ENCODE measurements at regions not wholly inside any gene's neighbourhood (a gene's known extent, or its start where the extent isn't known, plus 50 kb on each side); places are given as distances from the start of the nearest gene placed in this dataset.
"Not testable (repeated sequence)": the region's sequence is repeated elsewhere in the genome, so short reads cannot be mapped to it uniquely, and the experiment has no call there.

DNA sequence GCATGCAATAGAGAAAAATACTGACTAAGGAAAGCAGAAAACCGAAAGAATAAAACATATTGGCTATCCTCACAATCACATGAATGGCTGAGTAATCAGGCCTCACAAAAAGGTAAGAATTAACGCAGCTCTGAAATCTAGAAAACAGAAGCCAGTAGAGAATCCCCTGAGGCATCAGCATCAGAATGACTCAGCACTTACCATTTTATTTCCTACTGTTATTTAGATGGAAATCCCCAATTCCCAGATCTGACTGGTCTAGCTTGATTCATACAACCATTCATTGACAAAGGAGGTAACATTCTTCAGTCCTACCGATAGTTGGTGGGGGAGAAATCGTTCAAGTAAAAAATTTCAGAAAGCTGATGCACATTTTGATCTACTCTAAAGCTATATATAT lies 1408.4 kb upstream of the WWC1 start:
- DNase-seq = no peak

DNA sequence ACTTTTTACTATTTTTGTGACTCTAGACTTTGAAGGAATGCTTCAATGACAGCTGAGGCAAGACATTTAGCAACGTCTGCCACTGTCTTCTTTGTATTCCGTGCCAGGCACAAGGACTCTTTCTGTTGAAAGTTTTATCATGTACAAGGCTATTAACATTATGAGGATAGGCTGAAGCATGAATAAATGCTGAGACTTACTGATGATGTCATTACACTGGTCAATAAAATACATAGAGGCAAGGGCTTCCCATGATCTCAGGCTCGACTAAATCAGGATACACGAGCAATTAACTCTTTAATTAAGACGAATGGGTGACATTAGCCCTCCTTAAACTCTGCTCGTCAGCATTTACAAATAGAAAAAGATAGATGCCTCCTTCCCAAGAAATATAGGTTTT lies 1393.3 kb upstream of the WWC1 start:
- no peak for DNase-seq

- no peak for DNase-seq
Measured at GRCh38 chr5:166899343-166899742, 1392.1 kb upstream of the WWC1 start.

DNA sequence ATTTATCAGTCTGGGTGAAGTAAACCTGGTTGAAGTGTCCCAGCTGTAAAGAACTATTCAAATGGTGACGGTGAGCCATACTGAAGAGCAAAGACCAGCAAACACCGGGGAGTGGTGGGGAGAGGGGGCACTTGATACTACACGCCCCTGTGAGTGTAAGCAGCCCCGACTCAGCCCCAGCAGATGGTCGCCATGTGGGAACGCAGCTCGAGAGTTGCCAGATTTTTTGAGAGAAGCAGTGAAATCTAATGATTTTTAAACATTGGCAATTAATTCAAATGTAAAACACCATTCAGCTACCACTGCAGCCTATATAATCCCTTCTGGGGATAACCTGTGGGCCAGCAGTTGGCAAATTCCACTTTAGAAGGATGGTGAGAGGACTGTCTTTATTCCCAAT lies 1386.9 kb upstream of the WWC1 start:
- no peak for DNase-seq

DNA sequence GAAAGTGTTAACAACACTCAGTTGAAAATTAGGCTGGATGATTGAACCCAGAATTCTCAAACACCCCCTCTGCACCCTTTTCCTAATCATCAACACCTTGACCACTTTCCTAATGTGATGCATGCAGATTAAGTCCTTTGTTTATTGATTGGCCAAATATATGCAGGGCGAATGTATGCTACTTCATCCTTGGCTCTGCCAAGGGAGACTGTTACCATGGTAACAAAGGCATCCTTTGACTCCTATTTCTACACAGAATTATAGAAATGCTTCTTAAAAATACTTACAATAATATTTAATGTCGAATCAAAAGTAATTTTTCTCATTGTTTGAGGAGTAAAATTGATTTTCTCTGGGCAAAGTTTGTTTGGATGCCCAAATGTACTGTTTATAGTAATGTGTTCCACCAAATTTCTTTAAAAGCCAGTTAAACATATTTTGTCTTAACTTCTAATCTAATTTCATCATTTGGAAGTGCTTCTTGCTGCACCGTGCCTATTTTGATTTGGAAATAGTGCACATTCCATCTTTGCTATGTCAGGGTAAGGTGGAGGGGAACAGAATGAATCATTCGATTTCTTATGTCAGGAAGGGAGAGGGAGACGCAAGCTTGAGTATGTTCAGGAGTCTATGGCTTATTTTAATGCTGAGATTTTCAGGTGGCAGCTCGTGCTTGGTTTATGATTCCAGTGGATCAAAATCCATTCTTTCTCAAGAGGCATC lies 1384.3 kb upstream of the WWC1 start:
- DNase-seq = no peak

- no peak for DNase-seq
Measured at GRCh38 chr5:166909040-166909439, 1382.4 kb upstream of the WWC1 start.

GRCh38 chr5:166909926-166910325 lies 1381.5 kb upstream of the WWC1 start:
- no peak for DNase-seq

DNA sequence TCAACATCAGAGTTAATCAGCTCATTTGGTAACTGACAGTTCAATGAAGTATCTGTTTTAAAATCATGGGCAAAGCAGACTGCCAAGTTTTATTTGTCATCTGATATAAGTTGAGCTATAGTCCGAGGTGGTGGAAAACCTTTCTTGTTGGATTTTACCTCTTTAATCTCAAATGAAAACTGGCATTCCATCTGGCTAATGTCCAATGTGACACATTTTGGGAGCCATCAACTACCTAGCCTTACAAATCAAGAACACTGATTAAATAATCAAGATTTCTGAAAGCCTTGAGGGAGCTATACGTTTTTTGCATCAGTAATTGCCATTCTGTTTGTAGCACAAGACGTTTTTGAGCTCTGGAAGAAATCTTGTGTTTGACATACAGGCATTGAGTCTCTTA lies 1380.5 kb upstream of the WWC1 start:
- no peak for DNase-seq

DNA sequence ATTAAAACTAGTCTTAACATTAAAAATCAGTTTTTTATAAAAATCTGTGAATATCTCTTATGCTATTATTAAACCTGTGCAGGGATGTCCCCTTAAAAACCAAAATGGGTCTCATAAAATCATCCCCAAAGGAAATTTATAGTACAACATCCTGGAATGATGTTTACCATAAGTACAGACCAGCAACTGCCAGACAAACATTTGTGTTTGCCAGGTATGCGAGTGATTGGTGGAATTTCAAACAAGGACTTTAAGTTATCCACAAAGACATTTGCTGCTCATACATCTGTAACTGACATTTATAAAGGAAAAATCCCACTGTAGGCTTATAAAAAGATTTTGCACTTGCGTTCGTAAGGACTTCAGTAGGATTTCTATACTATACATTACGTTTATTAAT lies 1375.4 kb upstream of the WWC1 start:
- DNase-seq = no peak

GRCh38 chr5:166926138-166926537 lies 1365.3 kb upstream of the WWC1 start:
- DNase-seq = no peak

DNA sequence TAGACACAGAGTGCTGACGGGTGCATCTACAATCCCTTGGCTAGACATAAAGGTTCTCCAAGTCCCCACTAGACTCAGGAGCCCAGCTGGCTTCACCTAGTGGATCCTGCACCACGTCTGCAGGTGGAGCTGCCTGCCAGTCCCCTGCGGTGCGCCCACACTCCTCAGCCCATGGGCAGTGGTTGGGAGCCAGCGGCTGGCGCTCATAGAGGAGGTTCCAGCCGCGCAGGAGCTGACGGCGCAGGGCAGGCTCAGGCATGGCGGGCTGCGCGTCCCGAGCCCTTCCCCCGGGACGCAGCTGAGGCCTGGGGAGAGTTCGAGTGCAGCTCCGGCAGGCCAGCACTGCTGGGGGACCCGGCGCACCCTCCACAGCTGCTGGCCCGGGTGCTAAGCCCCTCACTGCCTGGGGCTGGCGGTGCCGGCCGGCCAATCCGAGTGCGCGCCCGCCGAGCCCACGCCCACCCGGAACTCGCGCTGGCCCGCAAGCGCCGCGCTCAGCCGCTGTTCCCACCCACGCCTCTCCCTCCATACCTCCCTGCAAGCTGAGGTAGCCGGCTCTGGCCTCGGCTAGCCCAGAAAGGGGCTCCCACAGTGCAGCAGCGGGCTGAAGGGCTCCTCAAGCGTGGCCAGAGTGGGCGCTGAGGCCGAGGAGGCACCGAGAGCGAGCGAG lies 1364.5 kb upstream of the WWC1 start:
- not testable (repeated sequence) for DNase-seq

DNA sequence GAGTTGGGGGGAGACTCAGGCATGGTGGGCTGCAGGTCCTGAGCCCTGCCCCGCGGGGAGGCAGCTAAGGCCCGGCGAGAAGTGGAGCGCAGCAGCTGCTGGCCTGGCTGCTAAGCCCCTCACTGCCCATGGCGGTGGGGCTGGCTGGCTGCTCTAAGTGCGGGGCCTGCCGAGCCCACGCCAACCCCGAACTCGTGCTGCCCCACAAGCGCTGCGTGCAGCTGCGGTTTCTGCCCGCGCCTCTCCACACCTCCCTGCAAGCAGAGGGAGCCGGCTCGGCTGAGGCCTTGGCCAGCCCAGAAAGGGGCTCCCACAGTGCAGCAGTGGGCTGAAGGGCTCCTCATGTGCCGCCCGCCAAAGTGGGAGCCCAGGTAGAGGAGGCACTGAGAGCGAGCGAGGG lies 1355.1 kb upstream of the WWC1 start:
- no peak for DNase-seq

GRCh38 chr5:166938071-166938470 lies 1353.4 kb upstream of the WWC1 start:
- DNase-seq = no peak

DNA sequence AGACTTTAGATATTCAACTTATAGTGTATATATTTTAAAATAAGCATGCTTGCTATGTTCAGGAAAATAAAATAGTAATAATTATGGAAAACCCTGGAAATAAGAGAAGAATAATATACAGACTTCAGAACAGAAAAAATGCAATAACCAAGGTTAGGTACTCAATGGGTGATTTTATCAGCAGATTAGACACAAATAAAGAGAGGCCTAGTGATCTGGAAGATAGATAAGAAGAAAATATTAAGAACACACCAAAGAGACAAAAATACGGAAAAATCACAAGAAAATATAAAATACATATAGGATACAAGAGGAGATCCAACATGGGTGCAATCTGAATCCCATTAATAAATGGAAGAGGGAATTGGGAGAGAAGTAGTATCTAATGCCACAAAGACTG lies 1348.5 kb upstream of the WWC1 start:
- DNase-seq = no peak

- no peak for DNase-seq
Measured at GRCh38 chr5:166947045-166947444, 1344.4 kb upstream of the WWC1 start.

DNA sequence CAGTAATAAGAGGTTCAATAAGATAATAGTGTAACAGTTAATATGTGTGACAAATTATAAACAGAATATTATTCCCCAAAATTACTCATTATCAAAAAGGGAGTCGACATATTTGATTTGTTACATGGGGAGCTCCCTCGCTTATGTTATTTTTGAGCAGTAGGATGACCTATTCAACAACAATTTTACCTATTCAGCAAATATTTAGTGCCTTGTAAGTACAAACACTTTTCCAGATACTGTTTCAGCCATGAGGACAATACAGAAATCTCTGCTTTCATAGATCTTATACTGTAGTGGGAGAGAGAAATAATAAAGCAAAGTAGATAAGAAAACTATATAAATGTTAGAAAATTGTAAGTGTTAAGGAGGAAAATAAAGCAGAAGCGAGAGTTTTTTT lies 1342.8 kb upstream of the WWC1 start:
- DNase-seq = no peak

DNA sequence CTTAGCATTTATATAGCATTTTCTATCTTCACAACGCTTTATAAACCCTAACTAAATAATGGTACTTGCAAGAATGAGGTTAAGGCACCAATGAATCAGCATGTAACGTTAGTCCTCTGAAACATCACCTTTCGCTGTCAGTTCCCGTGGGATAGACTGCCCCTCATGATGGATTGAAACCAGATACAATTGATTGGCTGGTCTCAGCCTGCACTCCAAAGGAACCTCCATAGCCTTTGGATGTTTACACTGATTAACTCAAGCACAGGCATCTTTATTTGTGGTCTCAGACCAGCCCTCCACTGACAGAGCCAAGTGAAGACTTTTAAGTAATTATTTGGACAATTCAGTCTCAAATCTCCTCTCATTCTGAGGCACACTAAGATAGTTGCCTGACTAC lies 1339.4 kb upstream of the WWC1 start:
- no peak for DNase-seq

GRCh38 chr5:166957782-166958181 lies 1333.7 kb upstream of the WWC1 start:
- no peak for DNase-seq

- DNase-seq = no peak
Measured at GRCh38 chr5:166959766-166960165, 1331.7 kb upstream of the WWC1 start.

DNA sequence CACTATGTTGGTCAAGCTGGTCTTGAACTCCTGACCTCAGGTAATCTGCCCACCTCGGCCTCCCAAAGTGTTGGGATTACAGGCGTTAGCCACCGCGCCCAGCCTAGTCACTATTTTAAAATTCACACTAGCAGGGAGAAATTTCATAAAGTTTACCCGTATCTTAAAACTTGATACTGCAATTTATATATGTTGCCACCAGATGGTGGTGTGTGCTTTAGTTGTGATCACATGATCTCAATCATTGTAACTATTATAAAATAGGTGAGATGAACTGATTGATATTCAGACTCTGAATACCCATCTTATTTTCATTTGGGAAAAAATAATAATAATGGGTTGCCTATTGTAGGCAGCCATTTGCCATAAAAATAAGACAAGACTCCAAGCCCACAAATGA lies 1330.4 kb upstream of the WWC1 start:
- no peak for DNase-seq

DNA sequence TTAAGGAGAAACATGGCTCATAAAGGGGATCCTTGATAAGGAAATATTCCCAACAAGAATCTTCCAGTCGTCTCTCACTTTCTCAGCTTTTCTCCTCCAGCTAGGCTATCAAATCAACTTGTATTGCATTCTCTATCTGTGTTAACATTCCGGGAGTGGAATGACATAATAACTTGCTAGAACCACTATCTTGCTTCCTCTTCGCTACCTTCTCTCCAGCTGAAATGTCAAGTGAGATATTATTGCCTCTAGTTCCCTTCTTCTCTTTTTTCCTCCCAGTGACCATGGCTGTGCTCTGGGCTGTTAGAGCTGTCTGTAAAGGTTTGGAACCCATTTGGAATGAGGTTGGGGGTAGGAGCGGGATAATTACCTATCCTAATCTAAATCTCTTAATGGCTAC lies 1329.5 kb upstream of the WWC1 start:
- DNase-seq = no peak

DNA sequence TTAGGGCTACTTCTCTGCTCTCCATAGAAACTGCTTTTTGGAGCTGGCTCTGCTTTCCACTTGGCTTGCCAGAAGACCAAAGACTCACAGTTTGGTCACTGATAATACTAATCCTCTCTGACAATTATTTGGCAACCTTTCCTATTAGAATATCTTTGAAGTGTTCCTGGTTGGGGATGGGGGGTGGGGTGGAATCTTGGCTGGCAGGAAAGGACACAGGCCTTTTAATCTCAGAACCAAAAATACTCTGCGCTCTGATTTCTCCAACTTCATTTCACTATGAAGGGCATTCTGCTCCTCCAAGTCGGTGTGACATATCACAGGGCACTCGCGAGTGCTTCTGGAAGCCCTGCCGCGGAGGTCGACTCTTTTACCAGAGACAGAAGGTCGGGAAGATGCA lies 1329.0 kb upstream of the WWC1 start:
- DNase-seq = no peak

DNA sequence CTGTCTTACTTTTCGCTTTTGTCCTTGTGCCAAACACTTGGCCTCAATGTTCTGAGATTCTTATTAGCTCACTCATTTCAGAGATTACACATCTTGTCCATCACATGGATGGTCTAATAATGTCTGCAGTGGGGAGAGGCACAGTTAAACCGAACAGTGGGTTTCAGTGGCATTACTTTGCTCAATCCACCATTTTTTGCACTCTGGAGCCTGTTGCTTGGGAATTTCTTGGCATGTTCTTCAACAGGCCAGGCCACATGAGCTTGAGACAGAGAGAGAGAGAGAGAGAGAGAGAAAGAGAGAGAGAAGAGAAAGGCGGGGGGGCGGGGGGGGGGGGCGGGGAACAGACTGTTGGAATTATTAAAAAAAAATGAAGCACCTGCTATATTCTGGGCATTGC lies 1327.8 kb upstream of the WWC1 start:
- DNase-seq = peak in 4 of 58 donors; percentile 7 to 21 (median 10)
